NCI-H128 (cell line): ENCODE measurements at regions not wholly inside any gene's neighbourhood (a gene's known extent, or its start where the extent isn't known, plus 50 kb on each side); places are given as distances from the start of the nearest gene placed in this dataset.
"Not testable (repeated sequence)": the region's sequence is repeated elsewhere in the genome, so short reads cannot be mapped to it uniquely, and the experiment has no call there.

ENCODE experiments used
- DNase-seq: peaks from one replicate; lab custom pipeline; 2025; ENCODE audit not compliant: unreplicated experiment; lab: John Stamatoyannopoulos, UW

DNA sequence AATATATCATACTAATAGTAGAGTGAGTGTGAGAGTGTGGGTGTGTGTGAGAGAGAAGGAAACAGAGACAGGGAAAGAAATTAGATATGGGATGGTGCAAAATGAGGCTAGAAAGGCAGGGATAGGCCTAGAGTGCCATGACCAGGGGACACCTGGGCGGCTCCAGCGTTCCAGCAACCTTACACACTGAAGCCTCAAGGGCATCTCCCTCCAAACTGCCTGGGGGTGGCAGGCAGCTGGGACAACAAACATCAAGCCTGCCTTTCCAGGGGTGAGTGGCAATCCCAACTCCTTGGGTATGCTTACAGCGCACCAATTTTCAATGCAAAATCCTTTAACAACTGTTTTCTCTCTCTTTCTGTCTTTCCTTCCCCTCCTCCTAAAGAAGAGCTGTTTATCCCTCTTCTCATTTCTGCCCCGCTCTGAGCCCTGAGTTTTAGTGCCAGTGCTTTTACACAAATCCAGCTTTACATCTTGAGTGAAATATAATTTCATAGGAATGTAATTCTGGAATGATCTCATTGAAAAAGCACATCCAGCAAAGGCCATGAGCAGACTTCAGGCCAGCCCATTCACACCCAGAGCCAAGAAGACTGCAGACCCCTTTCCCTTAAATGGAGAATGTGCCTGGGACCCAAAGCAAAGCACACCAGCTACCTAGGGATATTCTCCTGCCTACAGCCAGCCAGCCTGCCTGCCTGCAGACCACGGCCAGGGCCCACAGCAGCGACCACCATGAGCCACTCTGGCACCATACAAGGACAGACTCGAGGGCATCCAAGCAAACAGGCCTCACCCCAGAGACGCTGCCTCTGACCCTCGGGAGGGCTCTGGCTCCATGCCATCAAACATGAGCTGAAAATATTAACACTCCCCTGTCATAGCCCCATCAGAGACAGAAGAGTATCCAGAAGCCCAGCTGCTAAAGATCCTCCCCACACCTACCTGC lies 90.3 kb downstream of the RPL27A start:
- DNase-seq, result no peak

DNA sequence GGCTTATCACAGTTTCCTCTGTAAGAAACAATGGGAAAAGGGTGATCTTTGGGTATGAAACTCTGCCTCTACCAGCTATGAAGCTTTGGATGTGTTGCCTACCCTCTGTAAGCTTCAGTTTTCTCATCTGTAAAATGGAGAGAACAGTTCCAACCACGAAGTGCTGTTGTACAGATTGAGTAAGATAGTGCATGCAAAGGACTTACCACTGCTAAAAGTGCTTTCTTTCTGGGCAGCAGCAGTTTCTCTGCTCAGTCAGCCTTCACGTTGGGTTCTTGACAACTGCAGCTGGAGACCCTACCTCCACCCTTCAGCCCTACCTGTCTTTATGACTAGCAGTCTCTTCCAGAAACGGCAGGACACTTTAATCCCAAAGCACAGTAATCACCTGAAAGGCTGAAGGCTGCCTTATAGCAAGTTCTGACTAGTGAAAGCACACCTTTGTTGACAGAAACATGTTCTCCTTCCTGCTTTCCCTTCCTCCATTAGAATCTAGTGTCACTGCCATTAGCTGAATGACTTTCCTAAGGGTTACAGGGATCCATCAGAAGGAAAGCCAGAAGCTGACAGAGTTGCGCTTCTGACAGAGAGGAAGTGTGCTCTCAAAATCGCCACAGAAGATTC lies 91.4 kb downstream of the RPL27A start:
- no peak for DNase-seq

DNA sequence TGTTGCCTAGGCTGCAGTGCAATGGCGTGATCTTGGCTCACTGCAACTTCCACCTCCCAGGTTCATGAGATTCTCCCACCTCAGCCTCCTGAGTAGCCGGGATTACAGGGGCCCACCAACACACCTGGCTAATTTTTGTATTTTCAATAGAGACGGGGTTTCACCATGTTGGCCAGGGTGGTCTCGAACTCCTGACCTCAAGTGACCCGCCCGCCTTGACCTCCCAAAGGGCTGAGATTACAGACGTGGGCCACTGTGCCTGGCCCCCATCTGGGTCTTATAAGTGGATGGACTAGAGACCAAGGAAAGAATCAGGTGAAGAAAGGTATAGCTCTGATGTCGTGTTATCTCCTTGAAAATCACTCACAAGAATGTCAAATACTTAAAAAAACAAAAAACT lies 92.3 kb downstream of the RPL27A start:
- not testable (repeated sequence) for DNase-seq

DNA sequence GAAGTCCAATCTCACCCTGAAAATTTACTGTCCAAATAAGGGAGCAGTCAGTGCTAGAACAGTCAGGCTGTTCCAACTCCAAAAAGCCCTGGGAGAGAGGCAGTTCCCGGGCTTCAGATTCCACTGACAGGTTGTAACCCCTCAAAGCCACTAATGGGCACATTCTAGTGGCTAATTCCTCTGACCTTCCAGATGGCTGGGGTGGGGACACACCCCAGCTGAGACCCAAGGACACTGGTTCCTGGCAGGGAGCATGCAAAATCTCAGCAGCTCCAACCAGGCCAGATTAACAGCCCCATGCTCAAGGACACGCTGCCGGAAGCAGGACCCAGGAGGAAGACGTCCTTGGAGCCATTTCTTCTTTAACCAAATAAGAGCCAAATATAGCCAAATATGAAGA lies 92.7 kb downstream of the RPL27A start:
- no peak for DNase-seq

DNA sequence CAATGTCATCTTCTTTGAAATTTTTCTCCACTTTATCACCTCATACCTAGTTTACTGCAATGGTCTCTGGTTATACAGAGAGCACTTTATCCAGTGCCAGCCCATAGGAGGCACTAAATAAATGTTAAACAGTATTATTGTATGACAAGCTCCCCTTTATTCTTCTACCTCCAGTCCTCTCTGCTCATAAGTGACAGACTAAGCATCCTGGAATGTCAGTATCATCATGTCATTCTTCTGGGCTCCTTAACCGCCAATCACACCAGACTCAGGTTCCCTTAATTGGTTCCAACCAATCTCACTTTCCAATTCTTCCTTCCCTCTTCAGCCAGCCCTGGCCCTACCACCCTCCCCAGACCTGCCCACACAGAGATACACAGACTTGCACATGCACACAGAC lies 93.1 kb downstream of the RPL27A start:
- DNase-seq, result no peak

DNA sequence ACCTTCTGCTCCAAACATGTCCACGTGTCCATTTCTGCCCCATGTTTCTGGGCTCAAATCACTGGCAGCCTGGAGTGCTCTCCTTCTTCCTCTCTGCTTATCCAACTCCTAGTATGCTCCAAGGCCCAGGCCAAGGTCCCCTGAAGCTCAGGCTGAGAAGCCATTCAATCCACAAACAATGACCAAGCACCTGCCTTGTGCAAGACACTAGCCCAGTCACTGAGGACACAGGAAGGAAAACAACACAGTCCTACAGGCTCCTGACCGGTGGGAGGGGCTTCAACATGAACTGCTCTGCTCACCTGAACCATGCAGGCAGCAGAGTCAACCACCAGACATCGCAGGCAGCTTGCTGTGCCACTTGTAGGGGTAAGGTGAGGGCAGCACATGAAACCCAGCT lies 93.6 kb downstream of the RPL27A start:
- DNase-seq, result no peak

DNA sequence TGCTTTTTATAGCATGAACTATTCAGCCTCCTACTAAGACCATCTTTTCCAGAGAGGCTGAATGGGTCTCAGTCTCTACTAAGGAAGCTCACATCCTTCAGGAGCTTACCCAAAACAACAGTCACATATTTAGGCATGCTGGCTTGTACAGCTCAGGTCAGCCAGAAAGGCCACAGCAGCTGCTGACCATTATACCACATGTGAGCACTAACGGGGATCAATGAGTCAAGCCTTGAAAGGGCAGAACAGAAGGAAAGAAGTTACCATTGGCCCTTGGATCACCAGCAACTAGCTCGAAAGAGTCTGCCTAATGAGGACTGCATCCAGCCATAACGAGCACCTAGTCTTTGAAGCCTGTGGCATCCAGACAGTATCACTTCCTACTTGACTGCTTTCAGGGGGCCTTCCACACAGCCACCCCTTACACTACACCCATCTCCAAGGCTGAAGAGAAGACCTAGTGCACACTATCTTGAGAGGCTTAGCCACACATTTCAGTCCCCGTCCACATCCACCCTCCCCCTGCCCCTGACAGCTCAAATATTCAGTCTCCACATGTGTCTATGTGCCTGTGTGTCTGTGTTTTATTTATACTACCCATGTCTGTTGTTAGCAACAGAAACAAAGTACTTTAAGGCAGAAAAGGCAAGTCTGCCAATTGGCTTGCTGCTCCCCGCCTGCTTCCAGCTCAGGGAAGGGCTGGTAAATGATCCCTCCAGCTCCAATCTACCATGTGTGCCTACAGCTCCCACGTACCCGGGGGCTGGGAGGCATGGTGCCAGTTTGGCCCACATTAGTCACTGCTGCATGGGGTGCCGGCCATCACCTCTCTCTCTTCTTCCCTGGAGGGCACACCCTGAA lies 95.5 kb downstream of the RPL27A start:
- DNase-seq, result no peak

DNA sequence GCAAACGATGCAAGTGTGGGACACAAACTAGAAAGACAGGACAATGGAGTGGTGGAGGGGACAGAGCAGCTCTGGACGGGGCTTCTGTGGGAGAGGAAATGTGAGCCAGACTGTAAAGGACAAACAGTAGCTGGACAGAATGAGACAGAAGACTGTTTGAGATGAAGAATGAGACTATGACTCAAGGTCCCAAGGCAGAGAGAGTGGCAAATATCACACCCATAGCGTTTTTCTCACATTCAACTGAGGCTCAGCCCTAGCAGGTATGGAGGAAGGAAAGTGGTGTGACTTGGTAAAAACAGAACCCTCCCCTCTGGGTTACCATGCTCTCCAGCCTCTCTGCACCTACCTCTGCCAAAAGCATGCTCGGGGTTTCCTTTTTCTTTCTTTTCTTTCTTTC lies 96.5 kb downstream of the RPL27A start:
- no peak for DNase-seq

DNA sequence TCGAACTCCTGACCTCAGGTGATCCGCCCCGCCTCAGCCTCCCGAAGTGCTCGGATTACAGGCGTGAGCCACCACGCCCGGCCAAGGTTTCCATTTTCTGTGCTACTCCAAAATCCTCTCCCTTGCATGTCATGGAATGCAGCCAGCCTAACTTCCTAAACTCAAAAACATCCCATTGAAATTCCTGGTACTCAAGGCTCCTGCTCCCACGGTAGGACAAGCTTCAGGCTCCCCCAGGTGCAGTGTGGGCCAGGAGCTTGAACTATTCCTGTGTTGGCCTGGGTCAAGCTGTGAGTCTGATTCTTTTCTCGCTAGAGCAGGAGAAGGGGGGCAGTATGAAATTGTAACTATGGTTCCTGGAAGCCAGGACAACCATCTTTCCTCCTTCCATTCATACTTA lies 97.1 kb downstream of the RPL27A start:
- DNase-seq, result no peak

DNA sequence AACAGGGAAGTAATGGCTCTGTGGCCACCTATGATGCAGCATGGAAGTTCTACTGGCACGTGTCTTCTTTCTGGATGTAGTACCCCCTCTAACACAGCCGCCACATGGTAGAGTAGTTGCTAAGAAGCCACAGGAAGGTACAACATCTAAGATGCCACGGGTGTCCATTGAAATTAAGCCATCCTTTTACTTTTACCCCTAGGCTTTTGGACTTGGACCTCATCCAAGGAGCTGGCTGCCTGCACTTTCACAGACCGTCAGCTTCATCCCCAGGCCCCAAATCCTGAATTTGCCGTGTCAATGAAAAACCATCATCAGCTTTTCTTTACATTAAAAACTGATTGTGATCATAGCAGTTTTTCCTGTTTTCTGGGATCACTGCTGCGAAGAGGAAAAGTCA lies 102.4 kb downstream of the RPL27A start:
- no peak for DNase-seq

DNA sequence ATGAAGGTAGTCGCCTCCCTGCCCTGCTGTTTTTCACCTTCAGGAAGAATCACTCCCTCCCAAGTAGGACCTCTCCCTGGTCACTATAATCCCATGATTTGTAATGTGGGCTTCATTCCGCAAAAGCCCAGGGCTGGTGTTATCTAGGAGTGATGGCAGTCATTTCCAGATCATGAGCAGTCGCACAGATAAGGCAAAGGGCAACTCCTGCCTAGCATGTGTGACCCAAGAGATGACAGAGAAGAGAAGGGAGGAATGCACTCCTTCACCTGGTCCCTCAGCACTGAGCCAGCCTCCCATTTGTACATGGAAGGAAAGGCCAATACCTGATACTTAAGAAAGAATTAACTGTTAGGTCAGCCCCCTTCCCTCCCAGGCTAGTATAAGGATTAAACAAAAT lies 102.9 kb downstream of the RPL27A start:
- no peak for DNase-seq

DNA sequence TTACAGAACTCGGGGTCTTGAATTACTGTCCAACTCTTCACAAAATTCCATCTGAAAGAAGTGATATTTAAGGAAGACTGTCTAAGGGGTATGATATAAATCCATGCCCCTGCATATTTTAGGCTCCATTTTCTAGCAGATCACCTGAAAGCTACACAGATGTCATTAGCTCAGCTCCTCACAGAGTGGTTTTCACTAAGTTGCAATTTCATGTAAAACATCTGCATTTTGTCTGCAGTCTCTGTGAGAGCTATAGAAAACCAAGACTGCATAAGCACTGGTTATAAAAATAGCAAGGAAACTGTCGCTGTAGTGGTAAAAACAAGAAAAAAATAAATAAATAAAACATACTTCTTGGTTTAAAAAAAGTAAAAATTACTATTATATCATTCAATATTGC lies 103.4 kb downstream of the RPL27A start:
- DNase-seq, result no peak

DNA sequence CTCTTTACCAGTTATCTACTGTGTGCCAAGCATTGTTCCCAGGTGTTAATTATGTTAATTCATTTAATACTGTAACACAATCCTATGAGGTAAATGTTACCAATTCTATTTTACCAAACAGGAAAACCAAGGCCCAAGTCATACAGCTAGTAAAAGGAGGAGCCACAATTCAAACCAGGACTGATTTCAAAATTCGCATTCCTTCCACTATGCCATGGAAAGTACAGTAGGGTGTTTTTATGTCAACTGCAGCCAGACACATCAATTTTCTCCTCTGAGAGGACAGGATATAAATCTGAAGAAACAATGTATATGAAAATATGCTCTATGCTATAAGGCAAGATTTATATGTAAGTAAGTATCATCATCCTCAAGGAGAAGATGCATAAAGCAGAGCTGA lies 104.3 kb downstream of the RPL27A start:
- no peak for DNase-seq

DNA sequence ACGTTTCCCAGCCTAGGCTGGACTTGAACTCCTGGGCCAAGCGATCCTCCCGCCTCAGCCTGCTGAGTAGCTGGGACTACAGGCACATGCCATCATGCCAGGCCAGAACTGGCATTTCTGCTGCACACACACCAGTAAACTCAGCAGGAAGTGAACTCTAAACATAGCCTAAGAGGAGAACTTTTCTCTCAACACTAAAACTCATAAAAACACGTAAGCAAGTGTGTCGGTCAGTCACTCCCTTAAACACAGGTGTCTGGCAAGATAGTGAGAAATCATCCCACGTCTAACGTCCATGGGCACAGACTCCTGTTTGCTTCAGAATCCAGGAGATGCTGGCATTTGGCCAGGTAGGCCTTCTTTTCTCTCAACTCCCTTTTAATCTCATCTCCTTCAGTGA lies 104.8 kb downstream of the RPL27A start:
- no peak for DNase-seq

DNA sequence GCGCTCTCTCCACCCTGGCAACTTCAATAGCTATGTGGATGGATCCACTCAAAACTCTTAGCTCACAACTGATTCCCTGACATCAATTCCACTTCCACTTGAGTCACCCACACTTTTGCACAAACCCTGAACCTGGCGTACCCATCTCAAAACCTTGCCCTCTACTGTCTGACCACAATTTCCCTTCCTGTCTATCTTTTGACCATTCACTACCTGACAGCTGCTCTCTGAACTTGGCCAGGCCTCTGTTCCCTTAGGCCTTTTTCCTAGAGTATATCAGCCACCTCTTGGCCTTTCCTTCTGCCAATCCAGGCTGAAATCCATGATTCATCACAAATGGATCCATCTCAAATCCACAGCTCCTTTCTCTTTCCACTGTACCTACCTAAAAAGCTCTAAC lies 106.0 kb downstream of the RPL27A start:
- no peak for DNase-seq

DNA sequence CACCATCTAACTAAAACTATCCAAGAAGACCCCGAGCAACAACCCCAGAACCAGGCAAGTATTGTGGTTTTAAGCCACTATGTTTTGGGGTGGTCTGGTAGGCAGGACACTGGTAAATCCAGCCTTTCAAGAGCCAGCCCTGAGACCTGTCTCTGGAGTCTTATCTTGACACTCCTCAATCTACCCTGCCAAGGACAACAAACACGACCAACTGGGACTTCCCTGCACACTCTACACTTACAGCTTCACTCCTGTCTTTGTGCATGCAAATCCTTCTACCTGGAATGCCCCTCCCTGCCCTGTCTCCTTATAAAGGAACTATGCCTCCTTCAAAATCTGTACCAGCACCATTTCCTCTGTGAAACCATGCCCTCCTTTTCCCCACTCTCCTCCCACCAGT lies 107.3 kb downstream of the RPL27A start:
- no peak for DNase-seq

DNA sequence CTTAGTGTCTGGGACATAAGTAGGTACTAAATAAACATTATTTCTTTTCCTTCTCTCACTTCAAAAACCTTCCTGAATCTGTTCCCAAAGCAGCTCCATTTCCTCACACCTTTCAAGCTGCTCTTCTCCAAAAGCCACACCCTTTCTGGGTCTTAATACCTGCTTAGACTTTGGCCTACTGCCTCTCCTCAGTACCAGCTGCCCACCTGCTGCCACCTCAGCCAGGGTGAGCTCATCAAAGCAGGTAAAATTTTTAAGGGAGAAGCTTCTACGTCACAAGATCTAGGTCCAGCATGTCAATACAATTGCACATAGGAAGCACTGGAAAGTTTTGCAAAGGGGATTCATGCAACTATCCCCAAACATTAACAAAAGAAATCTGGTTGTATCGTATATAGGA lies 108.4 kb downstream of the RPL27A start:
- no peak for DNase-seq

DNA sequence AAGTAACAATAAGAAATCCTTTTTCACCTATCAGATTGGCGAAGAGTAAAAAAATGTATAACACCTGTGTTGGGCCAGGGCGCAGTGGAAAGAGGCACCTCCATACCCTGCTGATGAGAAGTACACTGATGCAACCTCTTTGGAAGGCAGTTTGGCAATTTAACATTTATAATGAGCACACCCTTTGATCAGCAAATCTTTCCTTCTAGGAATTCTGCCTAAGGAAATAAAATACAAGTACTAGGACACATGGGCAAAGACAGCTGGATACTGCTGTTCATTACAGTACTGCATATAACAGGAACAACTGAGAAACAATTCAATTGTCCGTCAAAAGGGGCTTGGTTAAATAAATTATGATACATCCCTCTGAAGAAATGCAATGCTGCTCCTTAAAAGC lies 110.1 kb downstream of the RPL27A start:
- no peak for DNase-seq

DNA sequence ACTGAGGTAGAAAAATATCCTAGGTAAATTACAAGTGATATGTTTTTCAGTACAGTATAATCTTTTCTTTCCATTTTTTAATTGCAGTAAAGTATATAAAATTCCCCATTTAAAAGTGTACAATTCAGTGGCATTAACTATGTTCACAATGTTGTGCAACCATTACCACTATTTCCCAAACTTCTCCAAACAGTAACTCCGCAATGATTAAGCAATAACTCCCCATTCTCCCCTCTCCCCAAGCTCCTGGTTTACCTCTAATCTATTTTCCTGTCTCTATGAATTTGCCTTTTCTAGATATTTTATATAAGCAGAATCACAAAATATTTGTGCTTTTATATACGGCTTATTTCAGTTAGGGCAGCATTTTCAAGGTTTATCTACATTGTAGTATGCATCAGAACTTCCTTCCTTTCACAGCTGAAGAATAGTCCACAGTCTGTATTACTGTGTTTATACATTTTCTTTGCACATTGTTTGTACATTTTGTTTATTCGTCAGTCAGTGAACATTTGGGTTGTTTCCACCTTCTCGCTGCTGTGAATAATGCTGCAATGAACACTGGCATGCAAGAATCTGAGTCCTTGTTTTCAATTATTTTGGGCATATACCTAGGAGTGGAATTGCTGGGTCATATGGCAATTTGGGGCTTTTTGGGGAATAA lies 110.7 kb downstream of the RPL27A start:
- no peak for DNase-seq

DNA sequence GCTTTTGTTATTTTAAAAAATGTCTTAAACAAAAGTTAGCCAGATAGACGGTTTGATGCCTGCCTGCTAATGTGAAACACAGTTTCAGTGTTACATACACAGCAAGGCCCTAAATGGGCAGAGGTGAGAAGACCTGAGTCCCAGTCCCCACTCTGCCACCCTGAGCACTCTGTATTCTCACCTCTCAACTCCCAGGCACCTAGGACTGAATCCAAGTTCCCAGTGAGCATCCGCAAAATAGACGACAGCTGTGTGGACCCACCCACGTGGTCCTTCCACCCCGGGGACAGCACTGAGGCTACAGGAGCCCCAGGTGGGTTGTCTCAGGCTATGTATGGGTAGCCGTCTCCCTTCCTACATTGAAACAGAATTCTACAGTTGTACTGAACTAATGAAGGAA lies 111.5 kb downstream of the RPL27A start:
- DNase-seq, result no peak

DNA sequence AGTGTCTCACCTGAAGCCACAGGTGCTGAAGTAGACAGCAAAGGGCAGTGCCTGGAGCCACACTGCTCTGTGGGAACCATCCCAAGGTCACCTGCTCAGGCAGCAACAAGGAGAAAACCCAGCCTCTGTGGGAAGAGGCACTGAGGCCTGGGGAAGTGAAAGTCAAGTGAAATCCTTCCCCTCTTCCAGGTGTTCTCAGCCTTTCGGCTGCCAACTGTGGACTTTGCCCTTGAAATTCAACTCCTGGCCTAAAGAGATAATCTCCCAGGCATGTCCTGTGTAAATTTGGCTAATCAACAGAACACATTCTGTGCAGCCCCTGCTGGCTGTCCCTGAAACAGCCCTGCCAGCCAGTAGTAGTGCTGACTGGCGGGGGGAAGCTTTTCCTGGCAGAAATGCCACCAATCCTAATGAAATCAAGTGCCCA lies 112.1 kb downstream of the RPL27A start:
- no peak for DNase-seq
